ENCODE measurements at regions not wholly inside any gene's neighbourhood (a gene's known extent, or its start where the extent isn't known, plus 50 kb on each side); places are given as distances from the start of the nearest gene placed in this dataset.

- TF ChIP-seq, protein P1, sequence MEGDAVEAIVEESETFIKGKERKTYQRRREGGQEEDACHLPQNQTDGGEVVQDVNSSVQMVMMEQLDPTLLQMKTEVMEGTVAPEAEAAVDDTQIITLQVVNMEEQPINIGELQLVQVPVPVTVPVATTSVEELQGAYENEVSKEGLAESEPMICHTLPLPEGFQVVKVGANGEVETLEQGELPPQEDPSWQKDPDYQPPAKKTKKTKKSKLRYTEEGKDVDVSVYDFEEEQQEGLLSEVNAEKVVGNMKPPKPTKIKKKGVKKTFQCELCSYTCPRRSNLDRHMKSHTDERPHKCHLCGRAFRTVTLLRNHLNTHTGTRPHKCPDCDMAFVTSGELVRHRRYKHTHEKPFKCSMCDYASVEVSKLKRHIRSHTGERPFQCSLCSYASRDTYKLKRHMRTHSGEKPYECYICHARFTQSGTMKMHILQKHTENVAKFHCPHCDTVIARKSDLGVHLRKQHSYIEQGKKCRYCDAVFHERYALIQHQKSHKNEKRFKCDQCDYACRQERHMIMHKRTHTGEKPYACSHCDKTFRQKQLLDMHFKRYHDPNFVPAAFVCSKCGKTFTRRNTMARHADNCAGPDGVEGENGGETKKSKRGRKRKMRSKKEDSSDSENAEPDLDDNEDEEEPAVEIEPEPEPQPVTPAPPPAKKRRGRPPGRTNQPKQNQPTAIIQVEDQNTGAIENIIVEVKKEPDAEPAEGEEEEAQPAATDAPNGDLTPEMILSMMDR (IDR thresholded peaks at IDR 0.05; ENCODE audit: low read length, missing control alignments), result no peak
- DNase-seq (ENCODE audit: low read depth), result no peak
- no peak overlapping the region for H3K4me3 ChIP-seq (replicated peaks; ENCODE audit: low read depth, low read length)
Observed at GRCh38 chr1:30475966-30476365, 247.4 kb downstream of the MATN1 start.

GRCh38 chr1:30475201-30475600, 248.2 kb downstream of the MATN1 start:
- TF ChIP-seq, protein P1 (IDR thresholded peaks at IDR 0.05; ENCODE audit: low read length, missing control alignments), result no peak
- no peak overlapping the region for H3K4me3 ChIP-seq (replicated peaks; ENCODE audit: low read depth, low read length)
- no peak for DNase-seq (ENCODE audit: low read depth)

GRCh38 chr1:30474818-30475200, 248.6 kb downstream of the MATN1 start:
- TF ChIP-seq, protein P1 (IDR thresholded peaks at IDR 0.05; ENCODE audit: low read length, missing control alignments), result no peak
- no peak overlapping the region for H3K4me3 ChIP-seq (replicated peaks; ENCODE audit: low read depth, low read length)
- no peak for DNase-seq (ENCODE audit: low read depth)

- no peak overlapping the region for H3K4me3 ChIP-seq (replicated peaks; ENCODE audit: low read depth, low read length)
- TF ChIP-seq, protein P1 (IDR thresholded peaks at IDR 0.05; ENCODE audit: low read length, missing control alignments), result no peak
- DNase-seq (ENCODE audit: low read depth), result no peak
Observed at GRCh38 chr1:30473922-30474817, 249.2 kb downstream of the MATN1 start.

DNA sequence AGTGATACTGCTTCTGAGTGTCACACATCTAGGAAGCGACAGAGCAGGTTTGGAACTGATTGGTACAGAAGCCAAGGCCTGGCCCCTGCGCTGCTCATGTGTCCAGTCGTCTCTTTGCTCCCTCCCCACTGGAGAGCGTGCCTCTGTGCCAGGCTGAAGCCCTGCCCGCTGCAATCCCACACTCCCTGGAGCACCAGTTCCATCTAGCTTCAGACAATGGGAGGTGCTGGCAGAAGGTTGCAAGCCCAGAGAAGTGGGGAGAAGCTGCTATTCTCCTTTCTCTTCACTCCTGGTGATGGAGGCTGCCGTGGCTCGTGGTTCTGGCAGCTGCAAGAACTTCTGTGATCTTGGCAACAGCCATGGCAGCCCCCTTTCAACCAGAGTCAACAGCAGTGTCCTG, 250.9 kb downstream of the MATN1 start:
- no peak for DNase-seq (ENCODE audit: low read depth)
- TF ChIP-seq, protein P1 (IDR thresholded peaks at IDR 0.05; ENCODE audit: low read length, missing control alignments), result no peak
- H3K4me3 ChIP-seq (replicated peaks; ENCODE audit: low read depth, low read length), result no peak overlapping the region

GRCh38 chr1:30472009-30472408, 251.4 kb downstream of the MATN1 start:
- no peak overlapping the region for H3K4me3 ChIP-seq (replicated peaks; ENCODE audit: low read depth, low read length)
- TF ChIP-seq, protein P1 (IDR thresholded peaks at IDR 0.05; ENCODE audit: low read length, missing control alignments), result no peak
- DNase-seq (ENCODE audit: low read depth), result no peak

- H3K4me3 ChIP-seq (replicated peaks; ENCODE audit: low read depth, low read length), result no peak overlapping the region
- no peak for DNase-seq (ENCODE audit: low read depth)
- TF ChIP-seq, protein P1 (IDR thresholded peaks at IDR 0.05; ENCODE audit: low read length, missing control alignments), result no peak
Observed at GRCh38 chr1:30471307-30471706, 252.1 kb downstream of the MATN1 start.

Data from fibroblast of pulmonary artery (primary cell).